Natural killer cell (primary cell): ENCODE measurements at regions not wholly inside any gene's neighbourhood (a gene's known extent, or its start where the extent isn't known, plus 50 kb on each side); places are given as distances from the start of the nearest gene placed in this dataset.
A peak's percentile ranks its signal among the peaks of the same experiment; 100 is the strongest.

ENCODE experiments used
- ATAC-seq, 3 donors: fragments of 150-1000 bp in 2 of 3; fragments of 200-7000 bp in 1 of 3; cut with Tn5 transposase; 1 replicate in 1 of 3; 2 replicates in 2 of 3; pipeline ENCODE4 v1.10.0; 2021; ENCODE audit warnings: mild to moderate bottlenecking in 2 of 3, moderate library complexity in 2 of 3
- DNase-seq, 2 donors: peaks; one replicate each; pipeline versions ENCODE4 v3.0.0 to v3.0.0-alpha.2; 2013 to 2021; ENCODE audit warnings: mixed read lengths in 1 of 2
- H3K27ac ChIP-seq: one replicate; pipeline ENCODE4 v1.5.1; 2013; ENCODE audit warnings: mild to moderate bottlenecking, low read length
- H3K27me3 ChIP-seq: one replicate; pipeline ENCODE4 v1.6.1; 2013; ENCODE audit warnings: low read length; ENCODE audit not compliant: control insufficient read depth, insufficient read depth
- H3K36me3 ChIP-seq: one replicate; pipeline ENCODE4 v1.6.1; 2013; ENCODE audit warnings: low read length; ENCODE audit not compliant: control insufficient read depth, insufficient read depth
- H3K4me1 ChIP-seq: one replicate; pipeline ENCODE4 v1.6.1; 2013; ENCODE audit warnings: low read length; ENCODE audit not compliant: control insufficient read depth, insufficient read depth
- H3K4me3 ChIP-seq: one replicate; pipeline ENCODE4 v1.5.1; 2013; ENCODE audit warnings: low read length
- H3K9me3 ChIP-seq: one replicate; pipeline ENCODE4 v1.6.1; 2013; ENCODE audit warnings: low read length; ENCODE audit not compliant: control insufficient read depth, insufficient read depth
- H3K27ac Mint-ChIP-seq, 2 donors: one replicate each; pipeline ENCODE4 v1.8.0; 2022; ENCODE audit warnings: mild to moderate bottlenecking in 2 of 2, mixed read lengths in 2 of 2, moderate library complexity in 1 of 2
- H3K27me3 Mint-ChIP-seq, 2 donors: one replicate each; pipeline ENCODE4 v1.8.0; 2022; ENCODE audit warnings: low read depth in 2 of 2, mixed read lengths in 2 of 2
- H3K36me3 Mint-ChIP-seq: one replicate; pipeline ENCODE4 v1.8.0; 2022; ENCODE audit warnings: mixed read lengths
- H3K4me1 Mint-ChIP-seq, 2 donors: one replicate each; pipeline ENCODE4 v1.8.0; 2022; ENCODE audit warnings: mixed read lengths in 2 of 2
- H3K4me3 Mint-ChIP-seq: one replicate; pipeline ENCODE4 v1.8.0; 2022; ENCODE audit warnings: mild to moderate bottlenecking, moderate library complexity, mixed read lengths
- H3K9me3 Mint-ChIP-seq, 2 donors: one replicate each; pipeline ENCODE4 v1.8.0; 2022; ENCODE audit warnings: mixed read lengths in 2 of 2
- WGBS: methylation state at CpG from one replicate; pipeline ENCODE4 v1.1.7; 2013; ENCODE audit warnings: missing lambda C conversion rate; ENCODE audit not compliant: insufficient coverage; 5-methylcytosine and 5-hydroxymethylcytosine counted together
- intact Hi-C: fragments of 100-400 bp; cut with micrococcal nuclease; formaldehyde crosslinking; loops from one replicate; pipeline ENCODE4 v1.14.2; 2022
- TF ChIP-seq, protein P1 (sequence below): fragments of 200-600 bp; IDR thresholded peaks from one replicate; pipeline ENCODE4 v1.8.0; 2022; ENCODE audit warnings: antibody characterized with exemption

GRCh38 chr1:29453502-29454240 lies 217.3 kb downstream of the PTPRU start:
- H3K36me3 Mint-ChIP-seq, result no peaks in the 10 kb centered on the region
- H3K27me3 ChIP-seq, result no peaks in the 10 kb centered on the region
- no peak overlapping the region for H3K4me3 ChIP-seq
- intact Hi-C loops, result no loop called here
- H3K36me3 ChIP-seq, result no peaks in the 10 kb centered on the region
- H3K27ac Mint-ChIP-seq, result no peak overlapping the region
- no peaks in the 10 kb centered on the region for H3K4me1 ChIP-seq
- DNase-seq (peak in 1 of 2 donors; percentile 22), ATAC-seq (no peak)
- no peak overlapping the region for H3K27ac ChIP-seq
- no peaks in the 10 kb centered on the region for H3K9me3 Mint-ChIP-seq
- TF ChIP-seq, protein P1, sequence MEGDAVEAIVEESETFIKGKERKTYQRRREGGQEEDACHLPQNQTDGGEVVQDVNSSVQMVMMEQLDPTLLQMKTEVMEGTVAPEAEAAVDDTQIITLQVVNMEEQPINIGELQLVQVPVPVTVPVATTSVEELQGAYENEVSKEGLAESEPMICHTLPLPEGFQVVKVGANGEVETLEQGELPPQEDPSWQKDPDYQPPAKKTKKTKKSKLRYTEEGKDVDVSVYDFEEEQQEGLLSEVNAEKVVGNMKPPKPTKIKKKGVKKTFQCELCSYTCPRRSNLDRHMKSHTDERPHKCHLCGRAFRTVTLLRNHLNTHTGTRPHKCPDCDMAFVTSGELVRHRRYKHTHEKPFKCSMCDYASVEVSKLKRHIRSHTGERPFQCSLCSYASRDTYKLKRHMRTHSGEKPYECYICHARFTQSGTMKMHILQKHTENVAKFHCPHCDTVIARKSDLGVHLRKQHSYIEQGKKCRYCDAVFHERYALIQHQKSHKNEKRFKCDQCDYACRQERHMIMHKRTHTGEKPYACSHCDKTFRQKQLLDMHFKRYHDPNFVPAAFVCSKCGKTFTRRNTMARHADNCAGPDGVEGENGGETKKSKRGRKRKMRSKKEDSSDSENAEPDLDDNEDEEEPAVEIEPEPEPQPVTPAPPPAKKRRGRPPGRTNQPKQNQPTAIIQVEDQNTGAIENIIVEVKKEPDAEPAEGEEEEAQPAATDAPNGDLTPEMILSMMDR, result no peak
- H3K4me3 Mint-ChIP-seq, result no peak overlapping the region
- WGBS, result 40% methylated on average over 5 of the region's 8 CpGs
- no peaks in the 10 kb centered on the region for H3K27me3 Mint-ChIP-seq
- H3K4me1 Mint-ChIP-seq, result no peaks in the 10 kb centered on the region
- no peaks in the 10 kb centered on the region for H3K9me3 ChIP-seq

GRCh38 chr1:29452463-29453230 lies 216.3 kb downstream of the PTPRU start:
- 74% methylated on average over 10 of the region's 10 CpGs for WGBS
- no peak overlapping the region for H3K4me3 Mint-ChIP-seq
- H3K4me1 ChIP-seq, result no peaks in the 10 kb centered on the region
- H3K4me1 Mint-ChIP-seq, result no peaks in the 10 kb centered on the region
- DNase-seq, result no peak
- intact Hi-C loops, result no loop called here
- H3K9me3 Mint-ChIP-seq, result no peaks in the 10 kb centered on the region
- no peaks in the 10 kb centered on the region for H3K9me3 ChIP-seq
- ATAC-seq, result no peak
- no peaks in the 10 kb centered on the region for H3K27me3 Mint-ChIP-seq
- H3K27ac Mint-ChIP-seq, result no peak overlapping the region
- no peak overlapping the region for H3K27ac ChIP-seq
- H3K4me3 ChIP-seq, result no peak overlapping the region
- H3K36me3 ChIP-seq, result no peaks in the 10 kb centered on the region
- no peaks in the 10 kb centered on the region for H3K36me3 Mint-ChIP-seq
- TF ChIP-seq, protein P1, result no peak
- no peaks in the 10 kb centered on the region for H3K27me3 ChIP-seq

- intact Hi-C loops, result no loop called here
- no peak overlapping the region for H3K27ac Mint-ChIP-seq
- H3K9me3 Mint-ChIP-seq, result no peaks in the 10 kb centered on the region
Measured at GRCh38 chr1:29451368-29451892, 215.1 kb downstream of the PTPRU start.

More at GRCh38 chr1:29451368-29451892, 215.1 kb downstream of the PTPRU start:
- Histone ChIP-seq H3K9me3 (no peaks in the 10 kb centered on the region), H3K4me1 (no peaks in the 10 kb centered on the region), H3K36me3 (no peaks in the 10 kb centered on the region), H3K27ac (no peak overlapping the region), H3K4me3 (no peak overlapping the region), H3K27me3 (no peaks in the 10 kb centered on the region)
- TF ChIP-seq, protein P1, result no peak
- H3K4me3 Mint-ChIP-seq, result no peak overlapping the region
- ATAC-seq (no peak), DNase-seq (no peak)
- H3K27me3 Mint-ChIP-seq, result no peaks in the 10 kb centered on the region
- no peaks in the 10 kb centered on the region for H3K4me1 Mint-ChIP-seq
- WGBS, result 80% methylated on average over 9 of the region's 16 CpGs
- no peaks in the 10 kb centered on the region for H3K36me3 Mint-ChIP-seq
